GM13977 (cell line): ENCODE measurements at regions not wholly inside any gene's neighbourhood (a gene's known extent, or its start where the extent isn't known, plus 50 kb on each side); places are given as distances from the start of the nearest gene placed in this dataset.
"Not testable (repeated sequence)": the region's sequence is repeated elsewhere in the genome, so short reads cannot be mapped to it uniquely, and the experiment has no call there.

Experiments
- DNase-seq: peaks from one replicate; pipeline ENCODE4 v3.0.0; 2012; ENCODE audit warnings: low spot score
- CTCF ChIP-seq: IDR thresholded peaks from 2 replicates; pipeline ENCODE4 v1.5.1; 2012; ENCODE audit warnings: mild to moderate bottlenecking, control low read depth; ENCODE audit not compliant: insufficient read depth; ENCODE audit errors: extremely low read depth, missing control alignments
- in situ Hi-C: fragments of 300-500 bp; cut with MboI; formaldehyde crosslinking; loops from one replicate; pipeline ENCODE4 v1.12.0; 2022; ENCODE audit warnings: low sequenced_read_pairs, low pct_unique_long_range_greater_than_20kb, mixed read lengths, inconsistent platforms; ENCODE audit not compliant: unreplicated experiment

- no peak for DNase-seq
- TF ChIP-seq CTCF: no peak
- in situ Hi-C loops: no loop called here
These were observed 58.8 kb downstream of the UQCRFS1 start for GRCh38 chr19:29154163-29154562.

GRCh38 chr19:29145756-29146155 lies 67.2 kb downstream of the UQCRFS1 start:
- in situ Hi-C loops: no loop called here
- no peak for TF ChIP-seq CTCF
- DNase-seq: no peak

GRCh38 chr19:29143183-29143582 lies 69.8 kb downstream of the UQCRFS1 start:
- DNase-seq: no peak
- TF ChIP-seq CTCF: no peak
- in situ Hi-C loops: no loop called here

- no peak for DNase-seq
- in situ Hi-C loops: no loop called here
- no peak for TF ChIP-seq CTCF
These were observed 73.7 kb downstream of the UQCRFS1 start for GRCh38 chr19:29139227-29139626.

- in situ Hi-C loops, DNase-seq: not testable (repeated sequence)
These were observed 74.7 kb downstream of the UQCRFS1 start for GRCh38 chr19:29138206-29138605.

GRCh38 chr19:29131456-29131855 lies 81.5 kb downstream of the UQCRFS1 start:
- in situ Hi-C loops: no loop called here
- TF ChIP-seq CTCF: no peak
- no peak for DNase-seq

- no peak for TF ChIP-seq CTCF
- DNase-seq: no peak
- in situ Hi-C loops: no loop called here
These were observed 83.8 kb downstream of the UQCRFS1 start for GRCh38 chr19:29129148-29129547.

GRCh38 chr19:29128203-29128602 lies 84.7 kb downstream of the UQCRFS1 start:
- no peak for DNase-seq
- in situ Hi-C loops: no loop called here
- no peak for TF ChIP-seq CTCF
